Epithelial cell of esophagus (primary cell): ENCODE measurements at regions not wholly inside any gene's neighbourhood (a gene's known extent, or its start where the extent isn't known, plus 50 kb on each side); places are given as distances from the start of the nearest gene placed in this dataset.
A peak's percentile ranks its signal among the peaks of the same experiment; 100 is the strongest.
"Not testable (repeated sequence)": the region's sequence is repeated elsewhere in the genome, so short reads cannot be mapped to it uniquely, and the experiment has no call there.

Experiments used
- DNase-seq: peaks from one replicate; pipeline ENCODE4 v3.0.0; 2010; ENCODE audit warnings: low read depth
- H3K4me3 ChIP-seq: 2 replicates; pipeline ENCODE4 v1.5.1; 2011; ENCODE audit warnings: mild to moderate bottlenecking, low read length, control low read depth
- TF ChIP-seq, protein P1 (sequence below): IDR thresholded peaks from 2 replicates; pipeline ENCODE4 v1.5.1; 2011; ENCODE audit warnings: low read depth, mild to moderate bottlenecking, low read length, control low read depth, inconsistent platforms; ENCODE audit not compliant: insufficient read depth; ENCODE audit errors: missing control alignments

DNA sequence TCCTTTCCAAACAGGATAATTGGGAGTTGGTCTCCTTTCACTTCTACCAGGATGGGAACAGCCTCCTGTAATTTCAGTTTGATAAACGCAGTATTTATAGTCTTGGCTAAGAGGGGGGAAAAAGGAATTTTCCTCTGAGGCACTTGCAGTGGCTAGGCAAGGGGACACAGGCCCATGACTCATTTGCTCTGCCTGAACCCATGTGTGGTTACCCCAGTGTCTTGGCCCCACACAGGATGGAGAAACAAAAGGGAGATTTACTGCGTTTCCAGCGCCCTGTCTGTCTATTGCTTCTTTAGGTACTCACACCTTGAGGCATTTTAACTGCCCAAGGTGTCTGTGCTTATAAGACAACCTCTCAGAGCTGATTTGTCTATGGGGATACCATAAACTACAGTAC is 74.8 kb upstream of the NEDD9 start:
- DNase-seq, result peak; percentile 39
- no peak overlapping the region for H3K4me3 ChIP-seq
- TF ChIP-seq, protein P1, sequence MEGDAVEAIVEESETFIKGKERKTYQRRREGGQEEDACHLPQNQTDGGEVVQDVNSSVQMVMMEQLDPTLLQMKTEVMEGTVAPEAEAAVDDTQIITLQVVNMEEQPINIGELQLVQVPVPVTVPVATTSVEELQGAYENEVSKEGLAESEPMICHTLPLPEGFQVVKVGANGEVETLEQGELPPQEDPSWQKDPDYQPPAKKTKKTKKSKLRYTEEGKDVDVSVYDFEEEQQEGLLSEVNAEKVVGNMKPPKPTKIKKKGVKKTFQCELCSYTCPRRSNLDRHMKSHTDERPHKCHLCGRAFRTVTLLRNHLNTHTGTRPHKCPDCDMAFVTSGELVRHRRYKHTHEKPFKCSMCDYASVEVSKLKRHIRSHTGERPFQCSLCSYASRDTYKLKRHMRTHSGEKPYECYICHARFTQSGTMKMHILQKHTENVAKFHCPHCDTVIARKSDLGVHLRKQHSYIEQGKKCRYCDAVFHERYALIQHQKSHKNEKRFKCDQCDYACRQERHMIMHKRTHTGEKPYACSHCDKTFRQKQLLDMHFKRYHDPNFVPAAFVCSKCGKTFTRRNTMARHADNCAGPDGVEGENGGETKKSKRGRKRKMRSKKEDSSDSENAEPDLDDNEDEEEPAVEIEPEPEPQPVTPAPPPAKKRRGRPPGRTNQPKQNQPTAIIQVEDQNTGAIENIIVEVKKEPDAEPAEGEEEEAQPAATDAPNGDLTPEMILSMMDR, result no peak

DNA sequence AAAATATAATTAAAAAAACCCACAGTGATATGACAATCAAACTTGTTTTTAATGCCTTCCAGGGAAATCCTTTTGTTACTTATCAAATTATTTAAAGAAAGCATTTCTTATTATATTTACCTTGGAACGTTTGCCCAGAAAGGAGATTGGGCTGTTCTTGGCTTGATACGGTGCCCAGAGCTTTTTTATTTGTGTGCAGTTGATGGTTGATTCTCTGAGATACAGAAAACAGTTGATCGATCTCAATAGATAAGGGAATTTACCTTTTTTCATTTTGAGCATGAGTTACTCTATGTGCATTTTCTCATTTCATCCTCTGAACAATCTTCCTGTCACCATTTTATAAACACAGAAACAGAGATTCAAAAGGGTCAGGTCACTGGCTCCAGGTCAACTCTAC is 72.5 kb upstream of the NEDD9 start:
- DNase-seq, result no peak

DNA sequence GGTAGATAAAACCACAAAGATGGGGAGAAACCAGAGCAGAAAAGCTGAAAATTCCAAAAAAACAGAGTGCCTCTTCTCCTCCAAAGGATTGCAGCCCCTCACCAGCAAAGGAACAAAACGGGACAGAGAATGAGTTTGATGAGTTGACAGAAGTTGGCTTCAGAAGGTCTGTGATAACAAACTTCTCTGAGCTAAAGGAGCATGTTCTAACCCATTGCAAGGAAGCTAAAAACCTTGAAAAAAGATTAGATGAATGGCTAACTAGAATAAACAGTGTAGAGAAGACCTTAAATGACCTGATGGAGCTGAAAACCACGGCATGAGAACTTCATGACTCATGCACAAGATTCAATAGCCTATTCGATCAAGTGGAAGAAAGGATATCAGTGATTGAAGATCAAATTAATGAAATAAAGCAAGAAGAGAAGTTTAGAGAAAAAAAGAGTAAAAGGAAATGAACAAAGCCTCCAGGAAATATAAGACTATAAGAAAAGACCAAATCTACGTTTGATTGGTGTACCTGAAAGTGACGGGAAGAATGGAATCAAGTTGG is 67.5 kb upstream of the NEDD9 start:
- DNase-seq, H3K4me3 ChIP-seq: not testable (repeated sequence)

More for the DNA sequence above, 72.5 kb upstream of the NEDD9 start:
- TF ChIP-seq, protein P1, result no peak
- H3K4me3 ChIP-seq, result no peak overlapping the region

DNA sequence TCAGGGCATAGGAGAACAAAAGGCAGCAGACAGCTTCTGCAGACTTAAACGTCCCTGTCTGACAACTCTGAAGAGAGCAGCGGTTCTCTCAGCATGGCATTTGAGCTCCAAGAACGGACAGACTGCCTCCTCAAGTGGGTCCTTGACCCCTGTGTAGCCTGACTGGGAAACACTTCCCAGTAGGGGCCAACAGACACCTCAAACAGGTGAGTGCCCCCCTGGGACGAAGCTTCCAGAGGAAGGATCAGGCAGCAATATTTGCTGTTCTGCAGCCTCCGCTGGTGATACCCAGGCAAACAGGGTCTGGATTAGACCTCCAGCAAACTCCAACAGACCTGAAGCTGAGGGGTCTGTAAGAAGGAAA is 66.9 kb upstream of the NEDD9 start:
- H3K4me3 ChIP-seq, DNase-seq: not testable (repeated sequence)

DNA sequence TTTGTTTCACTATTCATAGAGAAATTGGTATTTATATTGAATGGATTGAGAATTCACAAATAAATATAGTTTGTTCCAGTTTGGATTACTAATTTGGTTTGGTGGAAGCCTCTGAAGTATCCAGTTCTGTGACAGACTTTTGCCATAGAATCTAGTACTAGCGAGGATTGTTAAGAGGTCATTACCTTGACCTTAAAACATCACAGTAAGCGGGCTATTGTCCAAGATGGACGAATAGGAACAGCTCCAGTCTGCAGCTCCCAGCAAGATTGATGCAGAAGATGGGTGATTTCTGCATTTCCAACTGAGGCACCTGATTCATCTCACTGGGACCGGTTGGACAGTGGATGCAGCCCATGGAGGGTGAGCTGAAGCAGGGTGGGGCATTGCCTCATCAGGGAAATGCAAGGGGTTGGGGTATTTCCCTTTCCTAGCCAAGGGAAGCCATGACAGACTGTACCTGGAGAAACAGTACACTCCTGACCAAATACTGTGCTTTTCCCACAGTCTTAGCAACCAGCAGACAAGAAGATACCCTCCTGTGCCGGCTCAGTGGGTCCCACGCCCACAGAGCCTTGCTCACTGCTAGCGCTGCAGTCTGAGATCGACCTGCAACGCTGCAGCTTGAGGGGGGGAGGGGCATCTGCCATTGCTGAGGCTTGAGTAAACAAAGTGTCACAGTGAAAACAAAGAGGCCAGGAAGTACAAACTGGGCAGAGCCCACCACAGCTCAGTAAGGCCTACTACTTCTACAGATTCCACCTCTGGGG is 66.4 kb upstream of the NEDD9 start:
- TF ChIP-seq, protein P1, result no peak
- no peak overlapping the region for H3K4me3 ChIP-seq
- peak; percentile 16 for DNase-seq

DNA sequence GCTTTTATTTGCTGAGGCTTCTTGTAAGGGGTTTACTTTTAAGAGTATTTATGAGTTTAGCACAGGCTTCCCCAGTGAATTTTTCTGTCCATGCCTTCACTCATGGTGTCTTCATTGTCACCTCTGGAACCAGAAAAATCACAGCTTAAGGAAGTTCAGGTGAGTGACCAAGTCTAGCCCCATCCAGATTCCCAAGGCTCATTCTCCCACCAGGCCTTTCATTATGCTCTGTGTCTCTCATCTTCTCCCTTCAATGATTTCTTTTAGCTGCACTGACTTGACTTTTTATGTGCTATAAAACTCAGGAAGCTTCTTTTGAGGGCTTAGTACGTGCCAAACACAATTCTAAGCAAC is 64.9 kb upstream of the NEDD9 start:
- DNase-seq, result no peak
- H3K4me3 ChIP-seq, result no peak overlapping the region
- TF ChIP-seq, protein P1, result no peak

DNA sequence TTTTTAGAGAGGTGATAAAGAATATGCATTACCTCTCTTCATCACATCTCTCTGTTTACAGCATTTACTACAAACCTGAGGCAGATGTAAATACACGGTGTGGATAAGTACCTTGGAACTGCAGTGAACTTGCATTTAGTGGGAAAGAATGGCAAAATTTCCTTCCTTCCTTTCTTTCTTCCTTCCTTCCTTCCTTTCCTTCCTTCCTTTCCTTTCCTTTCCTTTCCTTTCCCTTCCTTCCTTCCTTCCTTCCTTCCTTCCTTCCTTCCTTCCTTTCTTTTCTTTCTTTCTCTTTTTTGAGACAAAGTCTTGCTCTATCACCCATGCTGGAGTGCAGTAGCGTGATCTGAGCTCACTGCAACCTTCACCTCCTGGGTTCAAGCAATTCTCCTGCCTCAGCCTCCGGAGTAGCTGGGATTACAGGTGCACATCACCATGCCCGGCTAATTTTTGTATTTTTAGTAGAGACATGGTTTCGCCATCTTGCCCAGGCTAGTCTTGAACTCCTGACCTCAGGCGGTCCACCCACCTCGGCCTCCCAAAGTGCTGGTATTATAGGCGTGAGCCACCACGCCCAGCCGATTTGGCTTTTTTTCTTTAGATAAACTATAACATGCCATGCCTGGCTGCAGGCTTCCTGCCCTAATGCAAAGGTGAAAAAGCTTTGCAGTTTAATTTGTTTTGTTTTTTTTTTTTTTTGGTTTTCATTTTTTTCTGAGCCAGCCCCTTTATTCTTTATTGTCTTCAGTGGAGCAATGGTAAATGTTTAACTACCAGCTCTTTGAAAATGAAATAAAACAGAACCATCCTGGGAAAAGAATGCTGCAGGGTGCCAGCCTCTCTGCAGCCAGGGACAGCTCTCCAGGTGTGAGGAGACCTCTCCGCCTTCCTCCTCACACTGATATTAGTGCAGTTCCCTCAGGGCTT is 64.2 kb upstream of the NEDD9 start:
- no peak overlapping the region for H3K4me3 ChIP-seq
- DNase-seq, result no peak
- TF ChIP-seq, protein P1, result no peak

DNA sequence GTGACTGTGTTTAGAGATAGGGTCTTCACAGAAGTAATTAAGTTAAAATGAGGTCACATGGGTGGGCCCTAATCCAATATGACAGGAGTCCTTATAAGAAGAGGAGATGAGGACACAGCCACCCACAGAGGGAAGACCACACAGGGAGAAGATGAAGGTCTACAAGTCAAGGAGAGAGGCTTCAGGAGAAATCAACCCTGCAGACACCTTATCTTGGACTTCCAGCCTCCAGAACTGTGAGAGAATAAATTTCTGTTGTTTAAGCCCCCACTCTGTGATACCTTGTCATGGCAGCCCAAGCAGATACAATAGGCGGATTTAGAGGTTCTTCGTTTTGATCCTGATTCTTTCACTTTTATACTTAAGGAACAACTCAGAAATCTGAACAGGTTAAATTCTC is 63.5 kb upstream of the NEDD9 start:
- no peak for DNase-seq
- no peak overlapping the region for H3K4me3 ChIP-seq
- TF ChIP-seq, protein P1, result no peak
